HEK293 (cell line): ENCODE measurements at regions not wholly inside any gene's neighbourhood (a gene's known extent, or its start where the extent isn't known, plus 50 kb on each side); places are given as distances from the start of the nearest gene placed in this dataset.

ENCODE experiments used
- CTCF ChIA-PET: fragments of 350-600 bp; formaldehyde crosslinking; extraction: SDS; loops from one replicate; lab custom pipeline; 2021; ENCODE audit warnings: antibody characterized with exemption; lab: Yijun Ruan, JAX
- POLR2A ChIA-PET: fragments of 300-600 bp; formaldehyde crosslinking; extraction: SDS; loops from one replicate; lab custom pipeline; 2020; ENCODE audit warnings: antibody characterized with exemption, inconsistent platforms; lab: Yijun Ruan, JAX
- H3K27ac ChIP-seq: fragments of 200-500 bp; sonication (Bioruptor generic); 2 replicates; pipeline ENCODE4 v1.5.1; 2014; ENCODE audit warnings: low read depth, low read length, control low read depth, inconsistent platforms; ENCODE audit errors: extremely low read depth
- H3K36me3 ChIP-seq, 2 experiments: fragments of 200-500 bp in 1 of 2; sonication (Bioruptor generic) in 1 of 2; 1 replicate in 1 of 2; 2 replicates in 1 of 2; pipeline ENCODE4 v1.5.1; 2014 to 2017; ENCODE audit warnings: inconsistent platforms in 2 of 2, low read length in 2 of 2; ENCODE audit not compliant: control insufficient read depth in 2 of 2, insufficient read depth in 1 of 2
- H3K4me1 ChIP-seq: fragments of 200-500 bp; sonication (Bioruptor generic); 2 replicates; pipeline ENCODE4 v1.5.1; 2014; ENCODE audit warnings: mild to moderate bottlenecking, low read length, inconsistent platforms; ENCODE audit not compliant: control insufficient read depth, insufficient read depth
- H3K4me3 ChIP-seq: 2 replicates; pipeline ENCODE4 v1.5.1; 2011; ENCODE audit warnings: low read depth, mild to moderate bottlenecking, control low read depth, low read length, moderate library complexity
- H3K9me3 ChIP-seq: fragments of 200-500 bp; sonication (Bioruptor generic); 2 replicates; pipeline ENCODE4 v1.5.1; 2014; ENCODE audit warnings: low read depth, low read length, inconsistent platforms; ENCODE audit not compliant: control insufficient read depth, insufficient read depth
- BCL11A ChIP-seq: fragments of 450-650 bp; formaldehyde crosslinking; IDR thresholded peaks from 2 replicates; pipeline ENCODE4 v1.5.1; 2016; ENCODE audit warnings: low read depth, missing biosample characterization, missing genetic modification characterization
- GLIS1 ChIP-seq: fragments of 450-650 bp; formaldehyde crosslinking; IDR thresholded peaks from 2 replicates; pipeline ENCODE4 v1.5.1; 2016; ENCODE audit warnings: missing biosample characterization, missing genetic modification characterization
- ZBTB6 ChIP-seq: fragments of 450-650 bp; formaldehyde crosslinking; IDR thresholded peaks from 2 replicates; pipeline ENCODE4 v1.5.1; 2017; ENCODE audit warnings: missing biosample characterization, missing genetic modification characterization
- ZFP3 ChIP-seq: fragments of 450-650 bp; formaldehyde crosslinking; IDR thresholded peaks from 2 replicates; pipeline ENCODE4 v1.5.1; 2016; ENCODE audit warnings: low read depth, missing biosample characterization, missing genetic modification characterization
- ZIC2 ChIP-seq: fragments of 450-650 bp; formaldehyde crosslinking; IDR thresholded peaks from 2 replicates; pipeline ENCODE4 v1.5.1; 2016; ENCODE audit warnings: missing biosample characterization, missing genetic modification characterization
- ZNF114 ChIP-seq: fragments of 450-650 bp; formaldehyde crosslinking; IDR thresholded peaks from 2 replicates; pipeline ENCODE4 v1.5.0; 2017; ENCODE audit warnings: missing biosample characterization, missing genetic modification characterization
- ZNF16 ChIP-seq: fragments of 450-650 bp; formaldehyde crosslinking; IDR thresholded peaks from 2 replicates; pipeline ENCODE4 v1.5.1; 2016; ENCODE audit warnings: low read depth, missing biosample characterization, missing genetic modification characterization
- ZNF248 ChIP-seq: fragments of 450-650 bp; formaldehyde crosslinking; IDR thresholded peaks from 2 replicates; pipeline ENCODE4 v1.5.1; 2017; ENCODE audit warnings: missing biosample characterization, missing genetic modification characterization
- ZNF311 ChIP-seq: fragments of 450-650 bp; formaldehyde crosslinking; IDR thresholded peaks from 2 replicates; pipeline ENCODE4 v1.5.1; 2017; ENCODE audit warnings: missing biosample characterization, missing genetic modification characterization, borderline replicate concordance
- ZNF341 ChIP-seq: fragments of 450-650 bp; formaldehyde crosslinking; IDR thresholded peaks from 2 replicates; pipeline ENCODE4; 2016; ENCODE audit warnings: low read depth, missing biosample characterization, missing genetic modification characterization
- ZNF354C ChIP-seq: fragments of 450-650 bp; formaldehyde crosslinking; IDR thresholded peaks from 2 replicates; pipeline ENCODE4 v1.5.1; 2016; ENCODE audit warnings: missing biosample characterization, missing genetic modification characterization, low read depth, borderline replicate concordance
- ZNF560 ChIP-seq: fragments of 450-650 bp; formaldehyde crosslinking; IDR thresholded peaks from 2 replicates; pipeline ENCODE4 v1.5.1; 2017; ENCODE audit warnings: missing biosample characterization, missing genetic modification characterization, borderline replicate concordance
- ZNF623 ChIP-seq: fragments of 450-650 bp; formaldehyde crosslinking; IDR thresholded peaks from 2 replicates; pipeline ENCODE4 v1.5.1; 2016; ENCODE audit warnings: missing biosample characterization, missing genetic modification characterization
- ZNF747 ChIP-seq: fragments of 450-650 bp; formaldehyde crosslinking; IDR thresholded peaks from 2 replicates; pipeline ENCODE4 v1.5.1; 2016; ENCODE audit warnings: missing biosample characterization, missing genetic modification characterization
- ZNF843 ChIP-seq: fragments of 450-650 bp; formaldehyde crosslinking; IDR thresholded peaks from 2 replicates; pipeline ENCODE4 v1.5.1; 2016; ENCODE audit warnings: missing biosample characterization, missing genetic modification characterization
- ZXDB ChIP-seq: fragments of 450-650 bp; formaldehyde crosslinking; IDR thresholded peaks from 2 replicates; pipeline ENCODE4 v1.5.1; 2016; ENCODE audit warnings: missing biosample characterization, missing genetic modification characterization
- TF ChIP-seq, protein P1 (sequence below): fragments of 450-650 bp; formaldehyde crosslinking; IDR thresholded peaks from 2 replicates; pipeline ENCODE4 v1.5.1; 2016; ENCODE audit warnings: missing biosample characterization, missing genetic modification characterization
- TF ChIP-seq, protein P2 (sequence below): fragments of 450-650 bp; formaldehyde crosslinking; IDR thresholded peaks from 2 replicates; pipeline ENCODE4 v1.5.1; 2016; ENCODE audit warnings: missing biosample characterization, missing genetic modification characterization

DNA sequence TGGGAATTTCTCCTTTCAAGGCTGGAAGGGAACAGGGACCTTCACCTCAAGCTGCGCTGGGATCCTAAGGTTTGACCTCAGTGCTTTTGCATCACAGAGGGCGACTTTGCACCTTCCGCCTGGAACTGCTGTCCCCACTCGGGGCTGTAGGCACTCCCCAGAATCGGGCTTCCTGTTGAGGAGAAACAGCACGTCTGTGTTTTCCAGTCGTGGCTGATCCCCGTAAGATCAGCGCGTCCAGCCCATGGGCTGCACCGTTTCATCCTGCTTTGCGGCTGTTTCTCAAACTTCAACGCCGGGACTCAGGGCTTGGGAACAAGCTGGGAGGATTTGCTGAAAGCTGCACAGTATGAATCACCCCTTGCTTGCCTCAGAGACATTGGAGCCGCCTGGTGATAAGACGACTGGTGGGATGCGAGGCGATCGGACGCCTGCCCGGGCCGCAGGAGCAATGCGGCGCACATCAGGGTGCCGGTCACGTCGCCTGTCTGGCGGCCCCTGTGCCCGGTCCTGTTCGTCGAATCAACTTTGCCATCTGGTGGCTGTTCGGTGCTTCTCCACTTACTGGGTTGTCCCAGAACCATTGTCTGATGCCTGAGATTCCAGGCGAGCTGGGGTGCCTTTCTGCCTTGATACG, 53.6 kb upstream of the FRMD1 start:
- no peaks in the 10 kb centered on the region for H3K4me1 ChIP-seq
- no peaks in the 10 kb centered on the region for H3K9me3 ChIP-seq
- no peak overlapping the region for H3K27ac ChIP-seq
- TF ChIP-seq ZNF354C (tag by site-specific recombination) = no peak
- TF ChIP-seq, protein P1, sequence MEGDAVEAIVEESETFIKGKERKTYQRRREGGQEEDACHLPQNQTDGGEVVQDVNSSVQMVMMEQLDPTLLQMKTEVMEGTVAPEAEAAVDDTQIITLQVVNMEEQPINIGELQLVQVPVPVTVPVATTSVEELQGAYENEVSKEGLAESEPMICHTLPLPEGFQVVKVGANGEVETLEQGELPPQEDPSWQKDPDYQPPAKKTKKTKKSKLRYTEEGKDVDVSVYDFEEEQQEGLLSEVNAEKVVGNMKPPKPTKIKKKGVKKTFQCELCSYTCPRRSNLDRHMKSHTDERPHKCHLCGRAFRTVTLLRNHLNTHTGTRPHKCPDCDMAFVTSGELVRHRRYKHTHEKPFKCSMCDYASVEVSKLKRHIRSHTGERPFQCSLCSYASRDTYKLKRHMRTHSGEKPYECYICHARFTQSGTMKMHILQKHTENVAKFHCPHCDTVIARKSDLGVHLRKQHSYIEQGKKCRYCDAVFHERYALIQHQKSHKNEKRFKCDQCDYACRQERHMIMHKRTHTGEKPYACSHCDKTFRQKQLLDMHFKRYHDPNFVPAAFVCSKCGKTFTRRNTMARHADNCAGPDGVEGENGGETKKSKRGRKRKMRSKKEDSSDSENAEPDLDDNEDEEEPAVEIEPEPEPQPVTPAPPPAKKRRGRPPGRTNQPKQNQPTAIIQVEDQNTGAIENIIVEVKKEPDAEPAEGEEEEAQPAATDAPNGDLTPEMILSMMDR = peak; percentile 28; the same call in 1 of the 2 replicates
- ChIA-PET POLR2A (no interaction called here), CTCF (interaction anchor here (0.6 to 1.1 kb wide), 6 partner anchors 67 to 693 kb away, joined by 3 read pairs; no protein-coding TSS in a partner anchor)
- H3K4me3 ChIP-seq = no peak overlapping the region
- no peaks in the 10 kb centered on the region for H3K36me3 ChIP-seq

- no peaks in the 10 kb centered on the region for H3K9me3 ChIP-seq
- H3K36me3 ChIP-seq = no peaks in the 10 kb centered on the region
- H3K4me1 ChIP-seq = no peaks in the 10 kb centered on the region
- no peak for TF ChIP-seq ZNF248
- peak; percentile 95 for TF ChIP-seq ZFP3
- no peak for TF ChIP-seq ZNF341
- no peak overlapping the region for H3K4me3 ChIP-seq
- ChIA-PET CTCF (interaction anchor here (0.7 to 0.8 kb wide), 3 partner anchors 21 to 692 kb away, joined by 3 read pairs; no protein-coding TSS in a partner anchor), POLR2A (no interaction called here)
- H3K27ac ChIP-seq = no peak overlapping the region
These were observed 52.7 kb upstream of the FRMD1 start for GRCh38 chr6:168131464-168132415.

- H3K36me3 ChIP-seq = no peaks in the 10 kb centered on the region
- H3K27ac ChIP-seq = no peak overlapping the region
- TF ChIP-seq ZIC2 = peak; percentile 45; the same call in 1 of the 2 replicates
- TF ChIP-seq GLIS1 = peak; percentile 12; the same call in 1 of the 2 replicates
- TF ChIP-seq ZNF560 (tag by site-specific recombination) = no peak
- no peaks in the 10 kb centered on the region for H3K4me1 ChIP-seq
- no peak overlapping the region for H3K4me3 ChIP-seq
- ChIA-PET CTCF (interaction anchor here (0.5 to 1.1 kb wide), 2 partner anchors 13 to 403 kb away, joined by 3 read pairs; no protein-coding TSS in a partner anchor), POLR2A (no interaction called here)
- no peaks in the 10 kb centered on the region for H3K9me3 ChIP-seq
These were observed 51.8 kb upstream of the FRMD1 start for GRCh38 chr6:168130697-168131371.

- Histone ChIP-seq H3K4me3 (no peak overlapping the region), H3K36me3 (no peaks in the 10 kb centered on the region), H3K9me3 (no peaks in the 10 kb centered on the region), H3K27ac (no peak overlapping the region), H3K4me1 (no peaks in the 10 kb centered on the region)
- ChIA-PET CTCF (interaction anchor here (0.5 to 1.1 kb wide), 2 partner anchors 12 to 402 kb away, joined by 3 read pairs; no protein-coding TSS in a partner anchor), POLR2A (interaction anchor here (0.6 kb wide), 1 partner anchor 106 kb away, joined by 4 read pairs; no protein-coding TSS in a partner anchor)
- no peak for TF ChIP-seq ZXDB
- no peak for TF ChIP-seq ZNF114 (tag by site-specific recombination)
- no peak for TF ChIP-seq ZNF311 (tag by site-specific recombination)
- TF ChIP-seq, protein P2, sequence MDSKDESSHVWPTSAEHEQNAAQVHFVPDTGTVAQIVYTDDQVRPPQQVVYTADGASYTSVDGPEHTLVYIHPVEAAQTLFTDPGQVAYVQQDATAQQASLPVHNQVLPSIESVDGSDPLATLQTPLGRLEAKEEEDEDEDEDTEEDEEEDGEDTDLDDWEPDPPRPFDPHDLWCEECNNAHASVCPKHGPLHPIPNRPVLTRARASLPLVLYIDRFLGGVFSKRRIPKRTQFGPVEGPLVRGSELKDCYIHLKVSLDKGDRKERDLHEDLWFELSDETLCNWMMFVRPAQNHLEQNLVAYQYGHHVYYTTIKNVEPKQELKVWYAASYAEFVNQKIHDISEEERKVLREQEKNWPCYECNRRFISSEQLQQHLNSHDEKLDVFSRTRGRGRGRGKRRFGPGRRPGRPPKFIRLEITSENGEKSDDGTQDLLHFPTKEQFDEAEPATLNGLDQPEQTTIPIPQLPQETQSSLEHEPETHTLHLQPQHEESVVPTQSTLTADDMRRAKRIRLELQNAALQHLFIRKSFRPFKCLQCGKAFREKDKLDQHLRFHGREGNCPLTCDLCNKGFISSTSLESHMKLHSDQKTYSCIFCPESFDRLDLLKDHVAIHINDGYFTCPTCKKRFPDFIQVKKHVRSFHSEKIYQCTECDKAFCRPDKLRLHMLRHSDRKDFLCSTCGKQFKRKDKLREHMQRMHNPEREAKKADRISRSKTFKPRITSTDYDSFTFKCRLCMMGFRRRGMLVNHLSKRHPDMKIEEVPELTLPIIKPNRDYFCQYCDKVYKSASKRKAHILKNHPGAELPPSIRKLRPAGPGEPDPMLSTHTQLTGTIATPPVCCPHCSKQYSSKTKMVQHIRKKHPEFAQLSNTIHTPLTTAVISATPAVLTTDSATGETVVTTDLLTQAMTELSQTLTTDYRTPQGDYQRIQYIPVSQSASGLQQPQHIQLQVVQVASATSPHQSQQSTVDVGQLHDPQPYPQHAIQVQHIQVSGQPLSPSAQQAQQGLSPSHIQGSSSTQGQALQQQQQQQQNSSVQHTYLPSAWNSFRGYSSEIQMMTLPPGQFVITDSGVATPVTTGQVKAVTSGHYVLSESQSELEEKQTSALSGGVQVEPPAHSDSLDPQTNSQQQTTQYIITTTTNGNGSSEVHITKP (tag by site-specific recombination) = no peak
- TF ChIP-seq ZNF623 (tag by site-specific recombination) = no peak
- no peak for TF ChIP-seq ZNF843 (tag by site-specific recombination)
- no peak for TF ChIP-seq ZNF747
- TF ChIP-seq BCL11A (tag by site-specific recombination) = no peak
- TF ChIP-seq ZBTB6 = no peak
- TF ChIP-seq ZNF16 (tag by site-specific recombination) = no peak
These were observed 51.2 kb upstream of the FRMD1 start for GRCh38 chr6:168130168-168130696.
